Colon (tissue), 2 donors: ENCODE measurements at regions not wholly inside any gene's neighbourhood (a gene's known extent, or its start where the extent isn't known, plus 50 kb on each side); places are given as distances from the start of the nearest gene placed in this dataset.
"Not testable (repeated sequence)": the region's sequence is repeated elsewhere in the genome, so short reads cannot be mapped to it uniquely, and the experiment has no call there.

ENCODE experiments used
- FAIRE-seq: peaks from 2 replicates; lab custom pipeline; 2012; peaks lifted over from hg19 to GRCh38; lab: Jason Lieb, UNC
- donor health status: control.
- donor health status: control.

DNA sequence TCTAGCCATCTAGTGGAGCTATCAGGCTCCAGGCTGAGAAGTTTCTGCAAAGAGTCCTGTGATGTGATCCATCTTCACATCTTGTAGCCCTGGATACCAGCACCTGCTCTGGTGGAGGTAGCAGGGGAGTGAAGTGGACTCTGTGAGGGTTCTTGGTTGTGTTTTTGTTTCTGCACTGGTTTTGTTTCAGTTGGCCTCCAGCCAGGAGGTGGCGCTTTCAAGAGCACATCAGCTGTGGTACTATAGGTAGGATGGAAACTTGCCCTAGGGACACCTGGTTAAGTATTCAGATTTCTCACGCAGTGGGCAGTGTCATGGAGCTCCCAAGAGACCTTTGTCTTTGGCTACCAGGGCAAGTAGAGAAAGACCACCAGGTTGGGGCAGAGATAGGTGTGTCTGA lies 257.5 kb upstream of the SLC7A11 start:
- FAIRE-seq, result no peak

DNA sequence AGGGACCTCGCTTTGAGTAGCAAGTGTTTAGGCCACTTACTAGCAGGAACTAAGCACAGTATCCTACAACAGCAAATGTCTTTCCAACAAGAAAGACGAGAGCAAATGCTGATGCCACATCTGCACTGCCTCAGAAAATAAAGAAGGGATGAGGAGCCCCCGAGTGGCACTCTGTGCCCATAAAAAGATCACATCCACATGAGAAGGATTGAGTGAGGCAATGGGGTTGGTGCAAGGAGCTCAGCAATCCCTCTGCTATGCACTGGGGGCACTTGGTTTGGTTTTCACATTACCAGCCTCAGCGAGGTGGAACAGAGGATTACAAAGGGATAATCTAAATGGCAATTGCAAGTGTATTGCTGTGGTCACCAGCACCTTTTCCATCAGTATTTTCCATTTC lies 252.8 kb upstream of the SLC7A11 start:
- FAIRE-seq, result no peak

GRCh38 chr4:138494116-138494515 lies 252.0 kb upstream of the SLC7A11 start:
- no peak for FAIRE-seq

DNA sequence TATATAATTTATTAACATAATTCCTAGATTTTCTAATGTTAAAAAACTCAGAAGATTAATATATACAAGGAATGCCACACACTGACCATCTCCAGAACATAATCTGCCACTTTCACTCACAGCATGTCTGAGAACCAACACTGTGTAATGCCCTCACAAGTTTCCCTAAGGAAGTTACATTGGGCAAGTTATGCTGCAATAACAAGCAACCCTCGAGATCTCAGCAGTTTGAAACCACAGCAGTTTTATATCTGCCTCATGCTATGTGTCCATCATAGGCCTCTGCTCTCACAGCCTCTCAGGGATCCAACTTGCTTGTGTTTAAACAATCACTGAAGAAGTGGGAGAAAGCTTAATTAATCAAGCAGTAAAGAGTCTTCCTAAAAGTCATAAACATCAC lies 250.0 kb upstream of the SLC7A11 start:
- FAIRE-seq, result no peak

DNA sequence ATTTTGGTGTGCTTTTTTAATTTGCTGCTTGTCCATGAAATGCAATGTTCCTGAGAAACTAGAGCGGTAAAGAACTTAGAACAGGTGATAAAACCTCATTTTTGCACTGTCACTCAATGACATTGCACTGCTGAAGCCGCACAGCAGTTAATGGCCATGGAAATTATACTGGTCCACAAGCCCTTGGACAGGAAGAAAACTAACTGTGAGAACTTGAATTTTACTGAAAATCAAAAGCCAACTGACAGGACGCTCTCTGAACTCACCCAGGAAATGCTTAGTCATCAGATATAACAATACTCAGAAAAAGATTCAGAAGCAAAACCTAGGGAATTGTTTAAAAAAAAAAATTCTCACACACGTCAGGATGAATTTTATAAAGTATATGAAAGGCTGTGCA lies 246.4 kb upstream of the SLC7A11 start:
- no peak for FAIRE-seq

DNA sequence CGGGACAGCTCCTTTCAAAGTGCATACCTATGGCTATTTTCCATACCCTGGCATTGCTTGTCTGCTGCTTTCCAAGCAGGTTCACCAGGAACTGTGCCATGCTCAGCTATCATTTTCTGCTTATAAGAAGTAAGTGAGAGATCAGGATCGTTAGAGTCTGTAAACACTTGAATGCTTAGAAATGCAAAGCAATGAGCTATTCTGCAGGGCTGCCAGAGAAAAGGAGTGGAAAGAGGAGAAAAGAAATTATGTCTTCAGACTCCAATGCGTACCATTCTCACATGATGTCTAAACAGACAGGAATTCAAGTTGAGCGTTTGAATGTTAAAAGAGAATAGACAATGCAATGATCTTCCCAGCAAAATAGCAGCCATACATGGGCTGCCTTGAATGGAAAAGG lies 245.5 kb upstream of the SLC7A11 start:
- no peak for FAIRE-seq

GRCh38 chr4:138487230-138487629 lies 245.1 kb upstream of the SLC7A11 start:
- FAIRE-seq, result no peak

DNA sequence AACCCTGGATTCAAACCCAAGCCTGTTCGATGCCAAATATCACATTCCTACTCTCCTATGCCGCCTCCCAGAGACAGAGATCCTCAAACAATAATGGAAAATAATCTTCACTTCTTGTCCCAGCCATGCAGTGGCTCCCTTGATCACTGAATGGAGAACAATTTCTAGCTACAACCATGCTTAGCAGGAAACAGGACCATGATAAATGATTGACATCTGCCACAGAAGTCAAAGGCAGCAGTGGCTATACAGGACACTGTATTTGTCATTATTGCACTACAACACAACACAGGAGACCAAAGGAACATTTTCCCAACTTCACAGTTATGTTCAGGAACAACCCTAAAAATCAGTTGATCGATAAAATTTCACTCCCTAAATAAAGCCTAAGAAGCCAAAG lies 243.3 kb upstream of the SLC7A11 start:
- no peak for FAIRE-seq

GRCh38 chr4:138475116-138475515 lies 233.0 kb upstream of the SLC7A11 start:
- no peak for FAIRE-seq

DNA sequence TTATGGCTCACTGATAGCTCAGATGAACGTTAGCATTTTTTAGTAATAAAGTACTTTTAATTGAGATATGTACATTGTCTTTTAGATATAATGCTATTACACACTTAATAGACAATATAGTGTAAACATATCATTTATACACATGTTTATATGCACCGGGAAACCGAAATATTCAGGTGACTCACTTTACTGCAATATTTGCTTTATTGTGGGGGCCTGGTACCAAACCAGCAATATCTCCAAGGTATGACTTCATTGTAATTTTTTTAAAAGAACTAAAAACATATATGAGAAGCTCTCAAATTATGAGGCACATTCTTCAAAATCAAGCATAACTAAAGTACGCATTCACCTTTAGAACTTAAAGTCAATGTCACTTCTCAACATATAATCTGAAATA lies 231.2 kb upstream of the SLC7A11 start:
- no peak for FAIRE-seq

GRCh38 chr4:138460477-138461414 lies 218.6 kb upstream of the SLC7A11 start:
- no peak for FAIRE-seq

GRCh38 chr4:138458751-138459150 lies 216.6 kb upstream of the SLC7A11 start:
- no peak for FAIRE-seq

GRCh38 chr4:138456349-138456748 lies 214.2 kb upstream of the SLC7A11 start:
- FAIRE-seq, result not testable (repeated sequence)

DNA sequence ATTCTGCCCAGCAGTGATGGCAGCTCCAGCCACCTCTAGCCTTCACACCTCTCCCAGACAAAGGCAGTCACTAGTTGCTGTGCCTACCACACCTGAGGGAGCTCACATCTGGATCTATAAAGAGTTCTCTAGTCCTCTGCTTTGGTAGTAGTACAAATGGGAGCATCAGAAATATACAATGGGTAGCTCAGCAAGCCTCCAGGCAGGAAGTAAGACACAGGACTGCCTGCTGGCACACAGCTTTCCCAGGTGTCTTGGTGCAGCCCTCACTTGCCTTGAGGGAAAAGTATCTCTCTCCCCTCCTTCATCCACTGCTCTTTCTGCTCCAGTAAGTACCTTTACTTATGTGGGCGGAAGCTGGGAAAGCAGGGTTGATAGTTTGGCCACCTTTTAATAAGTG lies 212.9 kb upstream of the SLC7A11 start:
- FAIRE-seq, result no peak

DNA sequence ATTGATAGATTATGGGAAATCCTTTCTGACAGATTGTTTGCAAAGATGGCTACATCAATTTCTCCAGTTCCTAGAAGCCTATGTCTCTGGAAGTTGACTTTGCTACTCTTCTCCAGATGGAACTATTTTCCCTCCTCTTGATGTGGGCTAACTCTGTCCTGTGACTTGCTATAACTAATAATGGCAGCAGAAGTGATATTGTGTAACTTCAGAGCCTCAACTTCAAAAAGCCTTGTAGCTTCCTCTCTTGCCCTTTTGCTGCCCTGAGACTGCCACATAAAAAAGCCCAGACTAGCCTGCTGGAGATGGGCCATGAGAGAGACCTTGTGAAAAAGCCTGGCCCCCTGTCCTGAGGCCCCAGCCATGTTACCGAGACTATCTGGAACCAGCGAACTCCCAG lies 210.7 kb upstream of the SLC7A11 start:
- no peak for FAIRE-seq

- FAIRE-seq, result no peak
These were observed 209.1 kb upstream of the SLC7A11 start for GRCh38 chr4:138451276-138451663.

GRCh38 chr4:138450546-138451275 lies 208.6 kb upstream of the SLC7A11 start:
- FAIRE-seq, result no peak

DNA sequence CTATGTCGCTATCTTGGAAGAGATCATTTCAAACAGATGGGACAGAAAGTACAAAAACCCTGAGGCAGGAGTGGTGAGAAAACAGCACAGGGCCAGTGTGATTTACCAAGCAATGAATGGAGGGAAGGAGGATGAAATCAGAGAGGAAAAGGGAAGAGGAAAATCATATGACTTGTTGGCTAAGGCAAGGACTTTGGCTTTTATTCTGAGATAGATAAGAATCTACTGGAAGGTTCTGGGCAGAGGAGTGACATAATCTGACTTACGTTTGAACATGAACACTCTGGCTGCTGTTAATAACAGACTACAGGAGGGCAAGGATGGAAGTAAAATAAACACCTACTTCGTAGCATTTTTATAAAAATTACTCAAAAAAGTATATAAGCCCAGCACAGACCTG lies 207.8 kb upstream of the SLC7A11 start:
- no peak for FAIRE-seq

GRCh38 chr4:138448169-138448568 lies 206.0 kb upstream of the SLC7A11 start:
- no peak for FAIRE-seq

GRCh38 chr4:138446456-138446855 lies 204.3 kb upstream of the SLC7A11 start:
- FAIRE-seq, result no peak

GRCh38 chr4:138445098-138445497 lies 202.9 kb upstream of the SLC7A11 start:
- FAIRE-seq, result no peak

- FAIRE-seq, result no peak
These were observed 202.1 kb upstream of the SLC7A11 start for GRCh38 chr4:138444260-138444659.

GRCh38 chr4:138439143-138439581 lies 197.0 kb upstream of the SLC7A11 start:
- no peak for FAIRE-seq
